Urinary bladder (tissue), 3 donors: ENCODE measurements at regions not wholly inside any gene's neighbourhood (a gene's known extent, or its start where the extent isn't known, plus 50 kb on each side); places are given as distances from the start of the nearest gene placed in this dataset.

Source experiments
- DNase-seq: peaks from one replicate; pipeline ENCODE4 v3.0.0-alpha.2; 2015; ENCODE audit errors: extremely low spot score
- H3K27ac ChIP-seq: one replicate; pipeline ENCODE4 v1.5.1; 2013; ENCODE audit warnings: low read depth, mild to moderate bottlenecking, moderate library complexity
- H3K36me3 ChIP-seq: one replicate; pipeline ENCODE4 v1.6.1; 2013; ENCODE audit warnings: mild to moderate bottlenecking, moderate library complexity; ENCODE audit not compliant: insufficient read depth
- H3K4me1 ChIP-seq: one replicate; pipeline ENCODE4 v1.6.1; 2013; ENCODE audit warnings: mild to moderate bottlenecking, moderate library complexity; ENCODE audit not compliant: insufficient read depth
- H3K4me3 ChIP-seq: one replicate; pipeline ENCODE4 v1.5.1; 2013; ENCODE audit warnings: low read depth, low read length
- WGBS: extraction: QIAGEN DNeasy Blood & Tissue Kit; methylation state at CpG from one replicate; pipeline ENCODE4 v1.1.7; 2013; 5-methylcytosine and 5-hydroxymethylcytosine counted together
- donor health status: healthy with polysubstance abuse.
- donor health status: healthy.

DNA sequence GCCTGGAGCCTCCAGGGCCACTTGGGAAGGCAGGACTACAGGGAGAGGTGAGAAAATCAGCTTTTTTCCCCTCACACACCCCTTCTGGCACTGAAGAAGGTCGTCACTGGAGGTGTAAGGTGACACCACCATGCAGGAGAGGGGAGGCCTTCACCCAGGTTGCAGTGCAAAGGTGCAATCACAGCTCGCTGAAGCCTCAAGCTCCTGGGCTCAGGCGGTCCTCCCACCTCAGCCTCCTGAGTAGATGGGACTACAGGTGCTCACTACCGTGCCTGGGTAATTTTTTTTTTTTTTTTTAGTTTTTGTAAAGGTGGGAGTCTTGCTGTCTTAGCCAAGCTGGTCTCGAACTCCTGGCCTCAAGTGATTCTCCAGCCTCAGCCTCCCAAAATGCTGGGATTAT is 93.6 kb downstream of the TNFAIP2 start:
- no peaks in the 10 kb centered on the region for H3K4me1 ChIP-seq
- no peak overlapping the region for H3K4me3 ChIP-seq
- DNase-seq, result no peak
- 86% methylated on average over 5 of the region's 5 CpGs for WGBS
- H3K36me3 ChIP-seq, result no peaks in the 10 kb centered on the region
- H3K27ac ChIP-seq, result no peak overlapping the region

DNA sequence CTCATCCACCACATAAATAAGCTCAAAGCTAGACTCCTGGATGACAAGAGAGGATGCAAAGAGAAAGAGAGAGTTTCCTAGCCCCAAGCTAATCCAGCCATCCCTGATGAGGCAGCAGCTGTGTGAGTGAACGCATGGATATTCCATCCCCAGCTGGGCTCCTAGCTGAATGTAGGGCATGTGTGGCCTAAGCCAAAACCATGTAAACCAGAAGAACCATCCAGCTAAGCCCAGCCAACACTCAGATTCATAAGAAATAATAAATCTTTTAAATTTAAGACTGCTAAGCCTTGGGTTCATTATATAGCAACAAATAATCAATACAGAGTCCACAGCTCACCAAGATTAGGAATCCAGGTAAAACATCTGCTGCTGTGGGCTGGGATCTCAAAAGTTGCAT is 94.3 kb downstream of the TNFAIP2 start:
- 100% methylated on average over 1 of the region's 1 CpG for WGBS
- DNase-seq, result no peak
- Histone ChIP-seq H3K36me3 (no peaks in the 10 kb centered on the region), H3K27ac (no peak overlapping the region), H3K4me3 (no peak overlapping the region), H3K4me1 (no peaks in the 10 kb centered on the region)

DNA sequence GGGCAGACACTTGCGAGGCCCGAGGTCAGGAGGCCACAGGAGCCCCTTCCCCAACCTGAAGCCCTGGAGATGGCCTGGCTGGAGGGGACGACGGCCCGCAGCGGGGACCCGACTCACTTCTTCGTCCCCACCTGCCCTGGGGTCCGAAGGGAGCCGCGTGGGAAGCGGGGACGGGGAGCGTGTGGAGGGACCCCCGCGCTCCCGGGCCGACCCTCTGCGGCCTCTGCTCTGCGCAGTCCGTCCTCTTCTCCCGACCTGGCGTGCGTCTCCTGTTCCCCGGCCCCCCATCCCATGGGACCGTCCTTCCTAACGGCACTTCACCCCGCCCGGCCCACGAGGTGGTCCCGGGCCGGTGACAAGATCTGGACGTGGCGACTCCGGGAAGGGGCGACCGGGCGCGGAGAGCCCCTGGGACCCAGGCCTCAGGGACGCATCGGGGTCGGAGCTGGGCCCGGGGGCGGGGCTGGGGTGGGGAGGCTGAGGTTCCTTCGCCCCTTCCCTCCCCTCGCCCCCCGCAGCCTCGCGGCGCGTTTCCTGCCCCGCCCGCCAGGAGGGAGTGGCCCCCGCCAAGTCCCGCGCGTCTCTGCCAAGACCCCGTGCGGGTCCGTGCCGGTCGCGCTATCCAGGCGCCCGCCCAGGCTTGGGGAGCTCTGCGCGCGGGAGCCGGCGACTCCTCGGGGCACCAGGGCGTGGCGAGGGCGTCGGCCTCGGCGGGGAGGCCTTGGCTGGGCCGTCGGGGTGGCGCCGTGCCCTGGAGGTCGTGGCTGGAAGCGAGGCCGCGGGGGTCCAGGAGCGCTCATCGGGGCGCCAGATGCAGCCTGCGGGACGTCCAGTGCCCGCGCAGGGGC is 97.1 kb downstream of the TNFAIP2 start:
- Histone ChIP-seq H3K36me3 (no peaks in the 10 kb centered on the region), H3K4me1 (no peaks in the 10 kb centered on the region), H3K4me3 (peak overlapping the region; percentile 32), H3K27ac (no peak overlapping the region)
- DNase-seq, result no peak
- 15% methylated on average over 92 of the region's 92 CpGs for WGBS

DNA sequence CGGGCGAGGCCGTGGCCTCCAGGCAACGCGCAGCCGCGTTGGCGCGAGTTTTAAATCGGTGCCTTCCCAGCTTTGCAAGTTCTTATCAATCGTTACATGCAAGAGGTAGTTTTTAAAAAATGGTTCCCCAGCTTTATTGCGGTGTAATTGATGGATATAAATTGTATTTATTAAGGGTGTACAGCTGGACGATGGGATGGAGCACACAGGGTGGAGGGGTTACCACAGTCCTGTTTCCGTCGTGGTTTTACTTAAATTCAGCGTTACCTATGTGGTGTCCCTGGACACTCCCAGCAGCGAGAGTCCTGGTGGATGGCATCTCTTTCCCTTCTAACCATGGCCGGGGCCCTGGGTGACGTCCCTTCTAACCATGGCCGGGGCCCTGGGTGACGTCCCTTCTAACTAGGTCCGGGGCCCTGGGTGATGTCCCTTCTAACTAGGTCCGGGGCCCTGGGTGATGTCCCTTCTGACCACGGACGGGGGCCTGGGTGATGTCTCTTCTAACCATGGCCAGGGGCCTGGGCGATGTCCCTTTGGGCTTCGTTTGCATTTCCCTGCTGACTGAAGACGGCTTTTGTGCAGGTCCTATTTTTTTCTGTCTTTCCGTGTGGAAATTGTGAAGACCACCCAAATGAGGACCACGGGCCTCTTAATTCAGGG is 97.9 kb downstream of the TNFAIP2 start:
- 50% methylated on average over 30 of the region's 30 CpGs for WGBS
- Histone ChIP-seq H3K4me1 (no peaks in the 10 kb centered on the region), H3K27ac (no peak overlapping the region), H3K36me3 (no peaks in the 10 kb centered on the region), H3K4me3 (peak overlapping the region; percentile 32)
- no peak for DNase-seq

DNA sequence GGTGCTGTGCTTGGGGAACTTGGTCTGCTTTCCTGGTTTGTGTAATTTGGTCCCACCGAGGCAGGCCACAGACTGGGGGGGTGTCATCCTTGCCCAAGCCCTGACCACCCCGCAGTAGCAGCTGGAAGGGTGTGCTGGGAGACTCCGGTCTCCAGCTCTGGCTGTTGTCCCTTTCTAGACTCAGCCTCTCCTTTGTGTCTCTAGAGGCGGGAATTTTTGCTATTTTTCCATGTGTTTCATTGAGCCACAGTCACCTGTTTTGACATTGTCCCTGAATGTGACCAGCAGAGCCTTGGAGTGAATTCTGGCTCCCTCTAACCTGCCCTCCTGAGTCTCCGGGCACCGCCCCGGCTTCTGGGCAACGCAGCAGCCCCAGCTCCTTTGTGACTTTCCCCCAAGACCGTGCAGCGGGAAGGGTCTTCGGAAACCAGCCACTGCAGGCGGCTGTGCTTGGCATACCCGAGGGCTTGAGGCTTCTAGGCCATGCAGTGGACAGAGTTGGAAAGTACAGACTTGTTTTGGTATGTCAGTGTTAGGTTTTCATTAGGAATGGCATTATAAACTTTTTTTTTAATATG is 98.6 kb downstream of the TNFAIP2 start:
- Histone ChIP-seq H3K4me1 (no peaks in the 10 kb centered on the region), H3K27ac (no peak overlapping the region), H3K36me3 (no peaks in the 10 kb centered on the region), H3K4me3 (no peak overlapping the region)
- WGBS, result 91% methylated on average over 13 of the region's 13 CpGs
- DNase-seq, result no peak

DNA sequence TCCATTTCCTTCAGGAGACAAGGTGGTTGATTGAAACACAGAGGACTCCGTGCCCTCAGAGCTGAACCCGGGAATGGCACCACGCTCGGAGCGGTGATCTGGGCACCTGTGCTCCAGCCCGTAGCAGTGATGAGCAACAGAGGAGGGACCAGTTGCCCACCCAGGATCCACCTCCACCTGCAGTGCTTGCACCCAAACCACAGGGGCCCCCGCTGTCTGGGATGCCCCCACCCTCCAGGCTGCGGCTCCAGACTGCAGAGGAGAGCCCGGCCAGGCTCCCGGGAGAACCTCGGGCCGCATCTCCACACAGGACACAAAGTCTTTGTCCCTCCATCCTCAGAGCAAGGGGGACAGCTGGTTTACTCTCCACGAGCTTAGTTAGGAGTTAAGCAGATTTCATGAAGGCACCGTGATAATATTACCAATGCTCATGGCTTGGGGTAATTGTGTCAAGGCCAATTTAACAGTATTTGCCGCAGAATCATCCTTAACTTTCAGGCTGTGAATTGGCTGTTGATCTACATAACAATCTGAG is 100.6 kb downstream of the TNFAIP2 start:
- Histone ChIP-seq H3K36me3 (no peaks in the 10 kb centered on the region), H3K27ac (no peak overlapping the region), H3K4me3 (no peak overlapping the region), H3K4me1 (no peaks in the 10 kb centered on the region)
- 93% methylated on average over 15 of the region's 15 CpGs for WGBS
- DNase-seq, result no peak

DNA sequence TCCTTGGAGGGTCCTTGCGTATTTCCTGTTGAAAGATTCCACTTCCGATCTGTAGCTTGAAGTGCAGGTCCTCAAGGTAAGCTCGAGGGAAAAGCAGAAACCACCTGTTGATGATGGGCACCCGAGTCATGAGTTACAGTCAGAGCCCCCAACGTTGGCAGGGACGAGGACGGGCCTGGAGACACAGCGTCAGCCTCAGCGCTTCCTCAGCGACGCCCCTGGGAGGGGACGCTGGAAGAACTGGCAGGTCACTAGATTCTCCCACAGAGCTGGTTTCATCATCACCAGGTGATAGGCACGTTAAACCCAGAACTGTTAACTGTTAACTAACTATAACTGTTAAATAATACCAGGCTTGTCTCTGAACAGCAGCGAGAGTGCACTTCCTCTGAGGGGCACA is 101.8 kb downstream of the TNFAIP2 start:
- no peak for DNase-seq
- WGBS, result 72% methylated on average over 14 of the region's 14 CpGs
- H3K27ac ChIP-seq, result no peak overlapping the region
- H3K4me1 ChIP-seq, result no peaks in the 10 kb centered on the region
- no peak overlapping the region for H3K4me3 ChIP-seq
- no peaks in the 10 kb centered on the region for H3K36me3 ChIP-seq

DNA sequence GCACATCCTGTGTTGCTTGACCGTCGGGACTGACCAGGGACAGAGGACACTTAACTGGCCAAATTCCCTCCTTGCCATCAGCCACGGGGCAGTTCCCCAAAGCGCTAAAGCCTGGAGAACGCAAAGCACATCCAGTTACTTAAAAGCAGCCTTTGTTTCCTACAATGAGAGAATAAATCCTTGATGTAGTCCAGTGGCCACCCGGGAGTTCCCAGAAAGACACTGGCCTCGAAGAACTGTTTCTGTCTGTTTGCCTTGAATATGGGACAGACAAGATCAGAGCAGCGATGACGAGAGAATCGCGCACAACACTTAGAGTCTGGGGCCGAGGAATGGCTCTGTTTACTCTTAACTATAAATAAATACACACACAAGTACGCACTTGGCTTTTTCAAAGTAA is 102.2 kb downstream of the TNFAIP2 start:
- Histone ChIP-seq H3K36me3 (no peaks in the 10 kb centered on the region), H3K4me1 (no peaks in the 10 kb centered on the region), H3K27ac (no peak overlapping the region), H3K4me3 (no peak overlapping the region)
- DNase-seq, result no peak
- WGBS, result 49% methylated on average over 13 of the region's 13 CpGs

DNA sequence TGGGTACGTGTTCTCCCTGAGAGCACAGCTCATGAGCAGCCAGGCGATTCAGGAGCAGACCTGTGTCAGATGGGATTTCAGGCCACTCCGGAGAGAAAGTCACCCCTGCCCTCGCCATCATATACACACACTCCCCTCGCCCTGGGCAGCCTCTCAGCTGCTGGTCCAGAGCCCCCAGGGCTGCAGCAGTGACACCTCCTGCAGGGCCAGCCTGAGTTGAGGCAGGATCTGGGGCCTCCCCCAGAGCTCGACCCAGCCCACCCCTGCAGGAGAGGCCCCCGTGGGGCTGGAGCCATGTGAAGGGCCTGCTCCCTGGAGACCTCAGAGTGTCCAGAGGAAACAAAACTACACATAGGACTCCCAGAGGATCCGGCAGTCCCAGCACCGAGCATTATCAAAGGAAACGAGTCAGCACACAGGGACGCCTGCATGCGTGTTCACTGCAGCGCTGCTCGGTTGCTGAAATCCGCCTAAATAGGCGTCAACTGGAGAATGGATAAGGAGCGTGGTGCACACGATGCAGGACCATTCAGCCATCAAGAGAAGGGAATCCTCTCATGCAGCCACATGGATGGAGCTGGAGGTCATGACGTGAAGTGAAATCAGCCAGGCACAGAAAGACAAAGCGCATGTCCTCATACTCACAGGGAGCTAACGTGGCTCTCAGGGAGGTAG is 104.0 kb downstream of the TNFAIP2 start:
- H3K36me3 ChIP-seq, result no peaks in the 10 kb centered on the region
- 85% methylated on average over 21 of the region's 21 CpGs for WGBS
- no peak for DNase-seq
- H3K4me1 ChIP-seq, result no peaks in the 10 kb centered on the region
- H3K4me3 ChIP-seq, result no peak overlapping the region
- no peak overlapping the region for H3K27ac ChIP-seq

DNA sequence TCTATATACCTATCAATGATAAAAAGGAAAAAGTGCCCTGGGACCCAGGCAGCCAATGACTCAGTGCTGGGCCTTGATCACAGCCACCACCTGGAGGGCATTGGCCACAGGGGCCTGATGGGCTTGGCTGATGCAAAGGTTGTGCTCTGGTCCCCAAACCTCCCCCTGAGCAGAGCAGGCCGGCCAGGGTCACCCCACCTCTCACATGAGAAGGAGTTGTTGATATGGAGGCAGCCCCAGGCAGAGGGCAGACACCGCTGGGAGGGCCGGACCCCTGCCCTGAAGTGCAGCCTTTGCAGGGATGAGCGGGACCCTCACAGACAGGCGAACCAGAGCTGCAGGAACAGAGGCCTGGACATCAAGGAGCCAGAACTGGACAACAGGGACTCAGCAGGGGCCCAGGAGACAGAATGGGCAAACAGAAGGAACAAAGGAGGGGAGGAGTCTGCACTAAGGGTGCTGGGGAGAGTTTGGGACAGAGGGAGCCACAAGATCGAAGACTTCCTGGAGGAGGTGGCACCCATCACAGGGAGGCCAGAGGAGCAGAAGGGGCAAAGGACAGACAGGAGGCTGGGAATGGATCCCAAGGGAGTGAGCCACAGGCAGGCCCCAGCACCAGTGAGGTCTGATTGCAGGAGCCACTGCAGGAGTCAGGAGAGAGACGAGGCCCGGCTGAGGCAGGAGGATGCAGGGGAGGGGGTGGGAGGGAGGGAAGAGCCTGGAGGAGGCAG is 105.0 kb downstream of the TNFAIP2 start:
- Histone ChIP-seq H3K4me1 (no peaks in the 10 kb centered on the region), H3K36me3 (no peaks in the 10 kb centered on the region), H3K4me3 (no peak overlapping the region), H3K27ac (no peak overlapping the region)
- WGBS, result 90% methylated on average over 8 of the region's 8 CpGs
- DNase-seq, result no peak

DNA sequence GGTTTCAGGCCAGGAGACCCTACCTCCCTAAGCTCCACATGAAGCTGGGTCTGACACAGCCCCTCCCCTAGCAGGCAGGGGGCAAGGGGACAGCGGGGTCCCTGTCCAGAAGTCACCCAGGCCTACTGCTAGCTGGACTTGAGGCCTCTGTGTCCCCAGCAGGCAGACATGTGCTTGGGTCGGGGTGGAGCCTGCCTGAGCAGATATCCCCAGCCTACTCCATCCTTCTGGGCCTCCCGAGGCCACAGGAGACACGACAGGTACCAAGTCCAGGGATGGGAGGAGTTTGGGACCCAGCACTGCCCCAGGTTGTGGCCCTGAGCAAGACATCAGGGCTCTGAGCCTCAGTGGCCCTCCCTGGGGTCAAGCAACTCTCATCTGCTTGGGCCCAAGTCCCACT is 105.2 kb upstream of the EIF5 start:
- no peak overlapping the region for H3K4me3 ChIP-seq
- 89% methylated on average over 4 of the region's 4 CpGs for WGBS

DNA sequence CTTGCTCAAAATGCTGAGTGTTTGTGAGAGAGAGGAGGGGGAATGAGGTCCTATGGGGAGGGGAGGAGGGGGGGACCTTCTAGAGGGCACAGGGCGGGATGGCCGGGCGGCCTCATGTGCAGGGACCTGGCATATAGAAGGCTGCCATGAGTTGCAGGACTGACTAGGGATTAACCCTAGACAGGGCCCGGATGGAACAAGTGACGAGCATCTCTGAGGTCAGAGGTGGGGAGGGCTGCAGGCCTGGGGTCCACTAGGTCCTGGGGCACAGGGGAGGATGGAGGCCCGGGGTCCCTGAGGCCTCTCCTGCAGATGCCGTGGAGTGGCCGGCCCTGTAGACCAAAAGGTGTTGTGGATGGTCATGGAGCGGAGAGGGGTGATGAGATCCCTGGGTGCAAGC is 104.0 kb upstream of the EIF5 start:
- WGBS, result 95% methylated on average over 9 of the region's 9 CpGs
- Histone ChIP-seq H3K36me3 (no peaks in the 10 kb centered on the region), H3K27ac (no peak overlapping the region), H3K4me3 (no peak overlapping the region), H3K4me1 (no peaks in the 10 kb centered on the region)
- no peak for DNase-seq

More for the DNA sequence above, 105.2 kb upstream of the EIF5 start:
- H3K4me1 ChIP-seq, result no peaks in the 10 kb centered on the region
- H3K36me3 ChIP-seq, result no peaks in the 10 kb centered on the region
- no peak overlapping the region for H3K27ac ChIP-seq
- DNase-seq, result no peak
